Suprapubic skin (tissue), 3 donors: ENCODE measurements at regions not wholly inside any gene's neighbourhood (a gene's known extent, or its start where the extent isn't known, plus 50 kb on each side); places are given as distances from the start of the nearest gene placed in this dataset.

Experiments used
- CTCF ChIP-seq, 2 donors: fragments of 200-600 bp in 1 of 2; fragments of 450-650 bp in 1 of 2; sonication (generic) in 1 of 2; IDR thresholded peaks; one replicate each; pipeline ENCODE4 v1.5.1; 2016 to 2019; ENCODE audit warnings: antibody characterized with exemption in 2 of 2, mild to moderate bottlenecking in 1 of 2, moderate library complexity in 1 of 2
- POLR2A ChIP-seq, 2 donors: fragments of 450-650 bp; IDR thresholded peaks; one replicate each; pipeline ENCODE4 v1.6.1; 2017; ENCODE audit warnings: antibody characterized with exemption in 2 of 2, mild to moderate bottlenecking in 2 of 2, moderate library complexity in 2 of 2

GRCh38 chr20:48287552-48288170 is 502.4 kb upstream of the SULF2 start:
- no peak for TF ChIP-seq CTCF (IDR thresholded peaks at IDR 0.05)
- no peak for TF ChIP-seq POLR2A (IDR thresholded peaks at IDR 0.05)
